ENCODE measurements at regions not wholly inside any gene's neighbourhood (a gene's known extent, or its start where the extent isn't known, plus 50 kb on each side); places are given as distances from the start of the nearest gene placed in this dataset.
"Not testable (repeated sequence)": the region's sequence is repeated elsewhere in the genome, so short reads cannot be mapped to it uniquely, and the experiment has no call there.

GRCh38 chr6:3913958-3914337, 64.8 kb downstream of the FAM50B start:
- no peak for DNase-seq (ENCODE audit: low spot score in 2 of 2)
- Mint-ChIP-seq H3K4me1 (no peaks in the 10 kb centered on the region), H3K27ac (no peak overlapping the region), H3K4me3 (no peak overlapping the region), H3K27me3 (peaks cover 14% of the 10 kb centered on the region), H3K36me3 (no peaks in the 10 kb centered on the region), H3K9me3 (no peaks in the 10 kb centered on the region)
- ATAC-seq (ENCODE audit: low read depth), result no peak

GRCh38 chr6:3915076-3915791, 66.1 kb downstream of the FAM50B start:
- no peaks in the 10 kb centered on the region for H3K4me1 Mint-ChIP-seq
- H3K36me3 Mint-ChIP-seq, result no peaks in the 10 kb centered on the region
- peaks cover 14% of the 10 kb centered on the region for H3K27me3 Mint-ChIP-seq
- H3K9me3 Mint-ChIP-seq, result no peaks in the 10 kb centered on the region
- no peak for ATAC-seq (ENCODE audit: low read depth)
- H3K4me3 Mint-ChIP-seq, result no peak overlapping the region
- DNase-seq (ENCODE audit: low spot score in 2 of 2), result no peak
- no peak overlapping the region for H3K27ac Mint-ChIP-seq

GRCh38 chr6:3916211-3916610, 67.0 kb downstream of the FAM50B start:
- Mint-ChIP-seq H3K9me3 (no peaks in the 10 kb centered on the region), H3K27me3 (peaks cover 14% of the 10 kb centered on the region), H3K27ac (no peak overlapping the region), H3K4me3 (no peak overlapping the region), H3K36me3 (no peaks in the 10 kb centered on the region), H3K4me1 (no peaks in the 10 kb centered on the region)
- ATAC-seq (ENCODE audit: low read depth), result no peak
- no peak for DNase-seq (ENCODE audit: low spot score in 2 of 2)

- not testable (repeated sequence) for H3K4me1 Mint-ChIP-seq; DNase-seq (ENCODE audit: low spot score in 2 of 2); ATAC-seq (ENCODE audit: low read depth); H3K4me3 Mint-ChIP-seq; H3K36me3 Mint-ChIP-seq; H3K27ac Mint-ChIP-seq; H3K9me3 Mint-ChIP-seq; H3K27me3 Mint-ChIP-seq
Measured at GRCh38 chr6:3916749-3917148, 67.6 kb downstream of the FAM50B start.

- ATAC-seq (ENCODE audit: low read depth) (no peak), DNase-seq (ENCODE audit: low spot score in 2 of 2) (no peak)
- Mint-ChIP-seq H3K4me1 (no peaks in the 10 kb centered on the region), H3K4me3 (no peak overlapping the region), H3K27me3 (peaks cover 3% of the 10 kb centered on the region), H3K36me3 (no peaks in the 10 kb centered on the region), H3K9me3 (no peaks in the 10 kb centered on the region), H3K27ac (no peak overlapping the region)
Measured at GRCh38 chr6:3918469-3918868, 69.3 kb downstream of the FAM50B start.

- H3K36me3 Mint-ChIP-seq, result no peaks in the 10 kb centered on the region
- no peak for DNase-seq (ENCODE audit: low spot score in 2 of 2)
- H3K4me1 Mint-ChIP-seq, result no peaks in the 10 kb centered on the region
- no peak overlapping the region for H3K27ac Mint-ChIP-seq
- peaks cover 1% of the 10 kb centered on the region for H3K27me3 Mint-ChIP-seq
- no peak for ATAC-seq (ENCODE audit: low read depth)
- no peak overlapping the region for H3K4me3 Mint-ChIP-seq
- H3K9me3 Mint-ChIP-seq, result no peaks in the 10 kb centered on the region
Measured at GRCh38 chr6:3919130-3919628, 70.0 kb downstream of the FAM50B start.

- no peaks in the 10 kb centered on the region for H3K36me3 Mint-ChIP-seq
- DNase-seq (ENCODE audit: low spot score in 2 of 2) (no peak), ATAC-seq (ENCODE audit: low read depth) (no peak)
- H3K9me3 Mint-ChIP-seq, result no peaks in the 10 kb centered on the region
- H3K27ac Mint-ChIP-seq, result no peak overlapping the region
- H3K4me1 Mint-ChIP-seq, result no peaks in the 10 kb centered on the region
- H3K27me3 Mint-ChIP-seq, result no peaks in the 10 kb centered on the region
- no peak overlapping the region for H3K4me3 Mint-ChIP-seq
Measured at GRCh38 chr6:3919849-3920248, 70.7 kb downstream of the FAM50B start.

GRCh38 chr6:3920321-3920720, 71.1 kb downstream of the FAM50B start:
- Mint-ChIP-seq H3K27me3 (no peaks in the 10 kb centered on the region), H3K4me1 (no peaks in the 10 kb centered on the region), H3K27ac (no peak overlapping the region), H3K9me3 (no peaks in the 10 kb centered on the region), H3K36me3 (no peaks in the 10 kb centered on the region), H3K4me3 (no peak overlapping the region)
- DNase-seq (ENCODE audit: low spot score in 2 of 2) (no peak), ATAC-seq (ENCODE audit: low read depth) (no peak)

- Mint-ChIP-seq H3K27ac (no peak overlapping the region), H3K36me3 (no peaks in the 10 kb centered on the region), H3K27me3 (peaks cover 4% of the 10 kb centered on the region), H3K4me1 (no peaks in the 10 kb centered on the region), H3K9me3 (no peaks in the 10 kb centered on the region), H3K4me3 (no peak overlapping the region)
- no peak for ATAC-seq (ENCODE audit: low read depth)
- no peak for DNase-seq (ENCODE audit: low spot score in 2 of 2)
Measured at GRCh38 chr6:3921663-3922062, 72.5 kb downstream of the FAM50B start.

- H3K36me3 Mint-ChIP-seq; ATAC-seq (ENCODE audit: low read depth); H3K4me3 Mint-ChIP-seq; H3K27me3 Mint-ChIP-seq; H3K4me1 Mint-ChIP-seq; H3K27ac Mint-ChIP-seq; DNase-seq (ENCODE audit: low spot score in 2 of 2); H3K9me3 Mint-ChIP-seq: not testable (repeated sequence)
Measured at GRCh38 chr6:3922619-3923018, 73.4 kb downstream of the FAM50B start.

- H3K27me3 Mint-ChIP-seq; H3K9me3 Mint-ChIP-seq; DNase-seq (ENCODE audit: low spot score in 2 of 2); H3K4me3 Mint-ChIP-seq; H3K27ac Mint-ChIP-seq; H3K36me3 Mint-ChIP-seq; H3K4me1 Mint-ChIP-seq; ATAC-seq (ENCODE audit: low read depth): not testable (repeated sequence)
Measured at GRCh38 chr6:3925223-3926149, 76.3 kb downstream of the FAM50B start.

GRCh38 chr6:3926150-3926482, 76.9 kb downstream of the FAM50B start:
- H3K9me3 Mint-ChIP-seq, result no peaks in the 10 kb centered on the region
- H3K27me3 Mint-ChIP-seq, result peaks cover 4% of the 10 kb centered on the region

GRCh38 chr6:3928111-3928510, 78.9 kb downstream of the FAM50B start:
- Mint-ChIP-seq H3K9me3 (no peaks in the 10 kb centered on the region), H3K4me3 (no peak overlapping the region), H3K4me1 (no peaks in the 10 kb centered on the region), H3K36me3 (no peaks in the 10 kb centered on the region), H3K27me3 (peaks cover 4% of the 10 kb centered on the region), H3K27ac (no peak overlapping the region)
- DNase-seq (ENCODE audit: low spot score in 2 of 2) (no peak), ATAC-seq (ENCODE audit: low read depth) (no peak)

More at GRCh38 chr6:3926150-3926482, 76.9 kb downstream of the FAM50B start:
- Mint-ChIP-seq H3K4me3 (no peak overlapping the region), H3K27ac (no peak overlapping the region), H3K36me3 (no peaks in the 10 kb centered on the region), H3K4me1 (no peaks in the 10 kb centered on the region)
- DNase-seq (ENCODE audit: low spot score in 2 of 2) (no peak), ATAC-seq (ENCODE audit: low read depth) (no peak)

GRCh38 chr6:3929281-3929798, 80.2 kb downstream of the FAM50B start:
- no peaks in the 10 kb centered on the region for H3K36me3 Mint-ChIP-seq
- no peaks in the 10 kb centered on the region for H3K9me3 Mint-ChIP-seq
- H3K4me1 Mint-ChIP-seq, result no peaks in the 10 kb centered on the region
- no peak for ATAC-seq (ENCODE audit: low read depth)
- no peak overlapping the region for H3K27ac Mint-ChIP-seq
- DNase-seq (ENCODE audit: low spot score in 2 of 2), result no peak
- H3K4me3 Mint-ChIP-seq, result no peak overlapping the region
- H3K27me3 Mint-ChIP-seq, result peaks cover 4% of the 10 kb centered on the region

All from memory B cell (primary cell).